Mammary epithelial cell (primary cell): ENCODE measurements at regions not wholly inside any gene's neighbourhood (a gene's known extent, or its start where the extent isn't known, plus 50 kb on each side); places are given as distances from the start of the nearest gene placed in this dataset.

Experiments used
- EZH2 ChIP-seq: IDR thresholded peaks from 2 replicates; pipeline ENCODE4 v1.6.1; 2012; ENCODE audit warnings: low read length, inconsistent platforms, borderline replicate concordance
- TF ChIP-seq, protein P1 (sequence below), 2 donors: IDR thresholded peaks in 1 of 2; conservative IDR thresholded peaks in 1 of 2; 2 replicates each; pipeline ENCODE4 v1.5.1; 2011 to 2012; ENCODE audit warnings: inconsistent platforms in 2 of 2, low read length in 2 of 2, mild to moderate bottlenecking in 2 of 2, control low read depth in 1 of 2, low read depth in 1 of 2; ENCODE audit not compliant: insufficient read depth in 1 of 2; ENCODE audit errors: extremely low read depth in 1 of 2

- no peak for TF ChIP-seq EZH2
- TF ChIP-seq, protein P1, sequence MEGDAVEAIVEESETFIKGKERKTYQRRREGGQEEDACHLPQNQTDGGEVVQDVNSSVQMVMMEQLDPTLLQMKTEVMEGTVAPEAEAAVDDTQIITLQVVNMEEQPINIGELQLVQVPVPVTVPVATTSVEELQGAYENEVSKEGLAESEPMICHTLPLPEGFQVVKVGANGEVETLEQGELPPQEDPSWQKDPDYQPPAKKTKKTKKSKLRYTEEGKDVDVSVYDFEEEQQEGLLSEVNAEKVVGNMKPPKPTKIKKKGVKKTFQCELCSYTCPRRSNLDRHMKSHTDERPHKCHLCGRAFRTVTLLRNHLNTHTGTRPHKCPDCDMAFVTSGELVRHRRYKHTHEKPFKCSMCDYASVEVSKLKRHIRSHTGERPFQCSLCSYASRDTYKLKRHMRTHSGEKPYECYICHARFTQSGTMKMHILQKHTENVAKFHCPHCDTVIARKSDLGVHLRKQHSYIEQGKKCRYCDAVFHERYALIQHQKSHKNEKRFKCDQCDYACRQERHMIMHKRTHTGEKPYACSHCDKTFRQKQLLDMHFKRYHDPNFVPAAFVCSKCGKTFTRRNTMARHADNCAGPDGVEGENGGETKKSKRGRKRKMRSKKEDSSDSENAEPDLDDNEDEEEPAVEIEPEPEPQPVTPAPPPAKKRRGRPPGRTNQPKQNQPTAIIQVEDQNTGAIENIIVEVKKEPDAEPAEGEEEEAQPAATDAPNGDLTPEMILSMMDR (conservative IDR thresholded peaks at IDR 0.05 in 1 of 2, IDR thresholded peaks at IDR 0.05 in 1 of 2; ENCODE audit: extremely low read depth in 1 of 2, insufficient read depth in 1 of 2, low read depth in 1 of 2, low read length in 2 of 2), result no peak
Observed at GRCh38 chr14:105854600-105855245, 328.3 kb downstream of the TMEM121 start.
